ENCODE measurements at regions not wholly inside any gene's neighbourhood (a gene's known extent, or its start where the extent isn't known, plus 50 kb on each side); places are given as distances from the start of the nearest gene placed in this dataset.

DNA sequence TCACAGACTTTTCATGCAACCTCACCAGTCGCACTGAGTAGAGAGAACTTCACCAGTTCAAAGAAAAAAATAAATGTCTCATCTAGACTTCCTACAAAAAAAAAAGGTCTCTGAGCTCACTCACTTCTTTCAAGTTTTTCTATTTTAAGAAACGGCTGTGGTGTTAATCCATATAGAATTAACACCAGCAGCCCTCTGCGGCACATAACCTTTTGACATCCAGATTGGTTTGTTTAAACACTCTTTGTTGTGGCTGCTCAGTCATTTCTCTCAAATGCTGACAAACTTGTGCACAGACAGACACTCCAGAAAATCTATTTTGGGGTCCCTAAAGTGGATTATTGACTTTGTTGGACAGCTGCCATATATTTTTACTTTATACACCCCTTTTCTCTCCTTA is 874.9 kb downstream of the EFNB2 start:
- no peak for DNase-seq

DNA sequence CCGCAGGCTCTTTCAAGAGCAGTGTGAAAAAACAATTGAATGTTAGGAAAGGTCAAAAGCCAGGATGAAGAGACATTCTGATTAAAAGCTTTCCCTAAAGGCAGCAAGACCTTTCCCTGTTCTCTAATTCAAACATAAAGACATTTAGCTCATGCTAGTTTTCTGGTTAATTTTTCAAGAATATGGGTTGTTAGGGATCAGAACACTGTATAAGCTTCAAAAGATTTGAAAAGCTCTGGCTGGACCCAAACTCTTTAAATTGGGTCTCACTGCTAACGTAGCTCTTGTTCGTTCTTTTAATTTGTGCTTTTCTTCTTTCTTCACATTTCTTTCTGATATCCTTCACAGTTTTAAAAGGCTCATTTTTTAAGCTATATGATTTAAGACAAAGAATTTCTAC is 877.0 kb downstream of the EFNB2 start:
- no peak for DNase-seq

DNA sequence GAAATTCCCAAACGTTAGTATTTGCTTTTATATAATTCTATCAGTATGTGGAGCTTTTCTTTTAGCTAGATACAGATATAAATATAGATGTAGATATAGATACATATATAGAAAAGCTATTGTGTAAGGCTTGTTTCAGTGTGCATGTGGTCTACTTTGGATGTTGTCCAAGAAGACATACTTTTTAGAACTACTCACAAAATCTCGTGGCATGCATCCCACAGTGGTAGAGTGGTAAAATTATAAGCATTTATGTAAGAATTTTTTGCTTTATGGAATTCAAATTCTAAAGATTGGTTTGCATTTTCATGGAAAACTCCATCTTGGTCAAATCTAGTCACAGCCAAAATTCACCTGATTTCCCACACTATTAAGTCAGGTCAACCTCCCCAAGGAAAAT is 880.4 kb downstream of the EFNB2 start:
- DNase-seq, result peak; percentile 46

DNA sequence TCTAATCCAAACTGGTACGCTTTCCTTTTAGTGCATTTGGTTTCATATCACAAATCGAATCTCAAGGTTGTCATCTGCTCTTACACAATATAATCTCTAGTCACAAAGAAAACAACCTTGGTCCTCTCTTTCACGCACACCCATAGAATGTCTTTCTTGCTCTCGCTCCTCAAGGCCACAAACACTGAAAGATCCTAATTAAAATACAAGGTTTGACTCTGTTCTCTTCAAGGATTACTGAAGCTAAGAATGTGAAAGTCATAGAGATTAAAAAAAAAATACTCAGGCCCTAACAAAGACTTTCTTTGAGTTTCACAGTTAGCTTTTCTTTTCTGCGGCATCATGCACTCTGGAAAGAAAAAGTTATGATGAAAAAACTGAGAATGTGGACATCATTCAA is 891.5 kb downstream of the EFNB2 start:
- DNase-seq, result no peak

DNA sequence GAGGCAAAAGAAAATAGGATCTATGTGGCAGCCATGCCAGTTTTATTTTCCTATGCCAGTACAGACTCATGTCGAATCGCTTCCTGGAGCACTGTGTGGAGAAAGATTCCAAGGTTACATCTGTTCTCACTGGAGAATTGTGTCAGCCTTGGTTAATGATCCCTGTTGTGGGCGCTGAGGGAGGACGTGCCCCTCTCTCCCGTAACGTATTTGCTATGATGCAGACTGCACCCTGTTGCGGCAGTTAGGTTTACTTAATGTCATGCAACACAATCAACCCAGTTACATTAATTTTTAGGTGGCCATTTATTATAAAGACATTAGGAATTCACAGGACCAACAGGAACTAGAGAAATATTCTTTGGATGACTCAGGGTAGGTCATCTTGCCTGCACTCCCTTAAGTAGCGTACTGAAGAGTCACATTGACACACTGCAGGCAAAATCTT is 892.9 kb downstream of the EFNB2 start:
- DNase-seq, result peak; percentile 18

DNA sequence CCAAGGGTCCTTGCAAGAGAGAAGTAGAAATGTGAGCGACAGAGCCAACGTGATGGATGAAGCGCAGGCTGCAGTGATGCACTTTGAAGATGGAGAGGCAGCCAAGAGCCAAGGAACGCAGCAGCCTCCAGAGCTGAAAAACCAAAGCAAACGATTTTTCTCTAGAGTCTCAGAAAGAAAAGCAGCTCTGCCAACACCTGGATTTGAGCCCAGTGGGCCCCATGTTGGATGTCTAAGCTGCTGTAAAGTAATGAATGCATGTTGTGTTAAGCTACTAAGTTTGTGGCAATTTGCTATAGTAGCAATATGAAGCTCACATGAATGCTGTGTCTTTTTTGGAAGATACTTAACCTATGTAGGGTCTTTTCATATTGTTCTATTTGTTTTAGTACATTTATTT is 894.3 kb downstream of the EFNB2 start:
- no peak for DNase-seq

DNA sequence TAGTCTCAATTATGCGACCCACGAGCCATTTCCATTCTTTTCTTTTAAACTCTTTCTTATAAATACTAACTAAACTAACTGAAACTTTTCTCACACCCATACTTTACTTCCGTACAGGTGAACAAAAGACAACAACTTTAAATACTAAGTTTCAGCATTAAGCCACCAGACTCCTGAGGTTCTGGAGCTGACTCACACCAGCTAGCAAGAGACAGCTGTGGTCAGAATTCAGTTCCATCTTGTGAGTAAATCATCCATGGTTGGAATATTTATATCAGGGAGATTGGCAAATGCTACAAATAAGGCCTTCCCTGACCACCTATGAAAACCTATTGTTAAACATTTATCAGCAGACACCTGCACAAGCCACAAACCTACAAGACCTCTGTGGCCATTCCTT is 897.0 kb downstream of the EFNB2 start:
- DNase-seq, result peak; percentile 22

DNA sequence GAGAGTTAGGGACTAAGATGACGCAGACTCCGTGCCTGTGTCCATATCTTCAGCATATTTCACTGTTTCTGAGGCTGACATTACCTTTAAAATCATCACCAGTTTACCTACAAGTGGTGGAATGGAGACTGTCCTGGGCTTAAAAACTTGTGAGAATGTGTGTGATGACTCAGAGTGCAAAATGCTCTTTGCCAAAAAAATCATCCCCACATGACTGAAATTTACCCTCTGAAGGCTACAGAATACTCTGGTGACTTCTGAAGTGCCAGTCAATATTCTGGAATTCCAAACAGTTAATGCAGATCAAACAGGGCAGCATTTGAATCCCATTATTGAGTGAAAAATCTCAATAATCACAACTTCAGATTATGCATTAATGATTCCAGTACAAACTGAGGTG is 901.4 kb downstream of the EFNB2 start:
- no peak for DNase-seq

DNA sequence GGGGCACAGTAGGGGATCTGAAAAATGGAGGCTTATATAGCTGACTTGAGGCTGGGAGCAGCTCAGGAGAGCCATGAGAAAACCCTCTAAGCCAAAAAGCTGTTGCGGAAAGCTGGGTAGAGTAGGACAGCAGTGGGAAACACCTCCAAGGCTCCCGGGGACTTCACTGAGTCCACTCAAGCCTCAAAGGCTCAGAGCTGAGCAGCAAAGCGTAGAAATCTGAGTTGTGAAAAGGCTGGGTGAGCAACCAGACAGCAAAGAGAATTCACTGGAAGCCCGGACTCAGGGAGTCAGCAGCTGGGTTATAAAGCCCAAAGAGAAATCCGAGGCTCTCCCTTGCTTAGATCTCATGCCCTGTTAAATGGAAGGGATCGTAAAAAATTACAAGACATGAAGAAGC is 905.0 kb downstream of the EFNB2 start:
- DNase-seq, result no peak

DNA sequence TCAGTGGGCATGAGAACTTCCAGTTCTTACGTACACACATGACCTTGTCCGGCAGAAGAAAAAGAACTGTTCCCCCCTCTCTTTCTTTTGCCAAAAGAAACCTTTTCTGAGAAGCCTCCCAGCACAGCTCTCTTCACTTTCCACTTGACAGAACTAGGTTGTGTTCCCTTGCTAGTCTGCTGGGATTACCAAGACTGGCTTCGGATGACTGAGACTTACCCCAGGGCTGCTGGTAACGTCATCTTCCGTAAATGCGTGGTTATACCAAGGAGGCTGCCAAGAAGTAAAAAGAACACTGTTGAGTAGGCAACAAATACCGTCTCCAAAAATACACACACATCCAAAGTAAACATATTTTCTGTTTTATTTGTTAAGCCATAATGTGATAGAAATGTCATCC is 908.2 kb downstream of the EFNB2 start:
- no peak for DNase-seq

DNA sequence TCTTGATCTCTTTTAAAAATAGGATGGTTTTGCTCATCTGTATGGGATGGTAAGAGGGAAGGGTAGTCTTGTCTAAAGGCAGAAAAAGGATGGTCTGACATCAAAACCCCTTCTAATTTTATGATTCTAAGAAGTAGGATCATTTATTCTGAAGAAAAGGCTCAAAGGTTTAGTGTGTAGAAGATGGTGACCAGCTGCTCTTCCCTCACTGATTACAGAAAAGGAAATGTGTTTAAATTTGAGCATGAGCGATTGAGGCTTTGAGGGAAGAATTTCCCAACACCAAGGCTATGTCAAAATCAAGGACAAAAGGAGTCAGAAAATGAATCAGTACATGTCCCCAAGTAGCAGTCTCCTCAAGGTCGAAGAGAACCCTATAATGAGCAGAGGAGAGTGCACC is 909.8 kb downstream of the EFNB2 start:
- DNase-seq, result no peak

DNA sequence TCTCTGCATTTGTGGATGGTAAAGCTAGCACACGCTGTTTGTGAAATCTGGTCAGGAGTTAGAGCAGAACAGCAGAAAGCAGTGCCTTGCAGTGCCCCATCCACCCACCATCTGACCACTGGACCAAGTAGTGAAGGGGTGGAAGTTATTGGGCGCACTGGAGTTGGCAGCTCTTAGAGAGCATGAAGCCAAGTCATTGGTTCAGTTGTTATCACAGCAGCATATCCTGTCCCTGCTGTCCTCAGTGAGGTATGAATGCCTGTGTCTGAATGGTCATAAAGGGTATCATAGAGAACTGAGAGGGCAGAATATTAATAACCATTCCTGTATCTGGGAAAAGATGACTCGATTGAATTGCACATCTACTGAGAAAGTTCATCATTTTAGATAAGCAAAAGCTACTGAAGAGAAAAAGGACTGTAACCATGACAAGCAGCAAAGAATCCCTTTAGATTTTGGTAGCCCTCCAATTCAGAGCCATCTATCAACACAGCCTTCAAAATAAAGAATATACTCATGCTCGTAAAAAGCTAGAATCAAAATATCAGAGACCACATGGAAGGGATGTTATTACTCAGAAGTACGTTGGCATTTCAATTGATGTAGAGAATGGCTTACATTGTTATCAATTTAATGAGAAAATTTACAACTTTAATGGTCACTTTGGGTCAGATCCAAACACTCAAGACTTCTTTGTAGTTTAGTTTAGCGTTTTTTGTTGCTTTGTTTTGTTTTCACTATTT is 919.0 kb downstream of the EFNB2 start:
- DNase-seq, result peak; percentile 51

DNA sequence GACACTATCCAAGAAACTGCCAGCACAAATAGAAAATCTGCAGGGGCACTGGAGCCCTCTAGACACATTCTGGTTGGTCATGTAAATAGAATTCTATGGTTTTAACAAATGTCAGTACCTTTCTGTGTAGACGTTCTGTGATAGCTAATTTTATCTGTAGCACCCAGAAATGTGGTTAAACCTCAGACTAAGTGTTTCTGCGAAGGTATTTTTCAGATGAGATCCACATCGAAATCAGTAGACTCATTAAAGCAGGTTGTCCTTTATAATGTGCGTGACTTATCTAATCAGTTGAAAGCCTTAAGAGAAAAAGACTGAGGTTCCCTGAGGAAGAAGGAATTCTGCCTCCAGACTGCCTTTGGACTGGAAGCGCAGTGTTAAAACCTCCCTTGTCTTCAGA is 922.9 kb downstream of the EFNB2 start:
- DNase-seq, result no peak

DNA sequence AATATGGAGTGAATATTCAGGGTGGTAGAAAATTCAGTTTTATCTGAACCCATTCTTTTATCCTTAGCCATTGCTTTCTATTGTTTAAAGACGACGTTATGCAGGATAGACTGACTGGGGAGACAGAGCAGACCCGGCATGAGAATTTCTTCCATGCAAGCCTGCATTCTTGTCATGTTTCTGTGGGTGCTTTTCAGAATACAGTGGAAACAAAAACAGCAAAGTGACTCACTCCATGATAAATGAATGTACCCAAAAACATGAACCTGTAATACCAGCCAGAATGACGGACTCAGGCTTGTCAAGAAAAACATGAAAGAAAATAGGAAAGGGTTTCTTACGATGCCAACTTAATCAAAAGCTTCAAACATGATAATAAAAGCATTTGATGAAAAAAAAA is 924.0 kb downstream of the EFNB2 start:
- peak; percentile 81 for DNase-seq

DNA sequence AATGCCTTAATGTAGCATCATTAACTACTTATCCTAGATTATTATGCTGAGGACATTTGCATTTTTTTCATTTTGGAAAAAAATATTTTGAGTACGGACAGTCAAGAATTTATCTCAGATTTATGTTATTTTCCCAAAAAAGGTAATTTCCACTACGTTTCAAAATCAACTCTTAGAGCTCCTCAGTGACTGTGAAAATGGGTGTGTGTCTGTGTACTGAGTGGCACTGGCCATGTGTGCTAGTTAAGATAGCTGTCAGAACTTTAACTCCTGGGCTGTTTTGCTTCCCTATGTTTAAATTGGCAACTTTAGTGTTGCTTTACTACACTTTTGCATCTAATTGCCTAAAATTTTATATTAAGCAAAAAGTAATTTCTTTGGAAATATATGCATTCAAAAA is 927.4 kb downstream of the EFNB2 start:
- no peak for DNase-seq

DNA sequence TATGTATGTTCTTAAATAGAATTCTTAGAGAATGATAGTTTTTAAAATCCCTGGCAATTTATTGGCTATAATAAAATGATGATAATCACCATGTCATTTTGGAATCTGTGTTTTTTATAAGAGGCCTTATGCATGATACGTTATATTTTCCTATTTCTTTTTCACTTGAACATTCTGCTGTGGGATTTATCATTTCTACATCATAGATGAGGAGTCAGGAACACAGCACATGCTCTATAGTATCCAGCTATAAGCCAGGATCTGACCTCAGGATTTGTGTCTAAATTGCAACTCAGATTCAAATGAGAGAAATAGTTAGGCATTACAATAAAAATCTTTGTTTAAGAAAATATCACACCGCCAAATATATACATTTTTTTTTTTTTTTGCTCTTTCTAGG is 928.0 kb downstream of the EFNB2 start:
- DNase-seq, result no peak

DNA sequence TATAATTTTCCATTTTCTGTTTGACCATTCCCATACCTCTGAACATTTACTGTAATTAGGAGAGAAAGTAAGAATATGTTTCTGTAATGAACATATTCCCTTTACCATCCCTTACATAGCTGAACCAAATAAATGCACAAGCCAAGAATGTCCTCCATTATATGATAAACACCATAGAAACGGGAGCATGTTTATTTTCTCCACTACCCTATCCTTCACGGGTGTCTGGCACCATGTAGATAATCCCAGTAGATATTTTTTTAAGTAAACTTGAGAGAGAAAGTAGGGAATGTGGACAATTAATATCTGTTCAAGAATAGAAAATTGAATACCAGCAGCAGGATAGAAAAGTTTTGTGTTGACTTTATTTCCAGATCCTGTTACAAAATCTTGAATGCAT is 928.4 kb downstream of the EFNB2 start:
- no peak for DNase-seq

DNA sequence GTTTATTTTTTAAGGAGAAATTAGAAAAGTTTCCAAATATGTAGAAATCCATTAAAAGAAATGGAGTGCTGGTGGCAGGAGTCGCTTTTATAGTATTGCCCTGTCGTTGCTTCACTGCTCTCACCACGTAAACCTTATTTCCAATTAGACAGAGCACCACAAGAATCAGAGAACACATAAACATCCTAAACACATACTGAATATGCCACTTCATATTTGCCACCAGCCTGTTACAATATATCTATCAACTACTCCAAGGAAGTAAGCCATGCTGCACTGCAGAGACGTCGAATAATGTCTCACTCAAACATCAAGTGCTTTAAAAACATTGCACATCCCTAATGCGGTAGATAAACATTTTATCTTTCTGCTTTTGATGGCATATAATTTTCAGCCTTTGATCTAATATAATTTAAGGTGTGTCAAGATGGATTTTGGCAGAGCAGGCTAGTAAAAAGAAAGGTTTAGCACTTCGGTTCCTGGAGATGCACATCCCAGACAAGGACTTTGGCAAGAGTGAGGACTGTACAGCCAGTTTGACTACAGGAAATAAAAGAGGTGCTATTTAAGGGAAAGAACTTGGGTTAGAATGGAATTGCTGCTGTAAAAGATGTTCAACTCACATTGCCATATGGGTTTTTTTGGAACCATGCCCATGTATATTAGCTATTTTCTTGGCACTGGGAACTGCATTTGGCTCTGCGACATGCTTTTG is 932.3 kb downstream of the EFNB2 start:
- DNase-seq, result no peak

DNA sequence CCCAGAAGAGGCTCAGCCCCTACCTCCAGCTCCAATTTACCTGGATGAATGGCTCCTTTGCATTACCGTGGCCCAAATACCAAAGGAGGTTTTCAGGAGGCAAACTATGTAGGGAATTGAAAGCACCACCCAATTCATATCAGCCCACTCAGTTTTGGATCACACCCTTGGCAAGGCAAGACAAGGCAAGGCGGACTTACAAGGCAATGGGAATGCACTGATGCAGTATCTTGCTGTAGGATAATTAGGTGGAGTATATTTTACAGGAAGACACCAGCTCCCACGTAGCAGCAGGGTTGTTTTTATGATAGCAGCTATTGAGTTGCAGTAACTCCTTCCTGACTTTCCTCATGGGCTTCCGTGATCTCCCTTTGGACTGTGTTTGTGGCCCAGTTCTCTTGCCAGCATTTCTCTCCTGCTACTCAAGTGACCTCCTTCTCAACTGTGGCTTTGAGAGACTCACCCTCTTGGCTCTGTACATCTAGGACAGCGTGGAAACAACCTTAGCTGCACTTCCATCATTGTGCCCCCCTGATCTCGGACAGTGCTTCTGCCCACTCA is 935.9 kb downstream of the EFNB2 start:
- DNase-seq, result peak; percentile 80

DNA sequence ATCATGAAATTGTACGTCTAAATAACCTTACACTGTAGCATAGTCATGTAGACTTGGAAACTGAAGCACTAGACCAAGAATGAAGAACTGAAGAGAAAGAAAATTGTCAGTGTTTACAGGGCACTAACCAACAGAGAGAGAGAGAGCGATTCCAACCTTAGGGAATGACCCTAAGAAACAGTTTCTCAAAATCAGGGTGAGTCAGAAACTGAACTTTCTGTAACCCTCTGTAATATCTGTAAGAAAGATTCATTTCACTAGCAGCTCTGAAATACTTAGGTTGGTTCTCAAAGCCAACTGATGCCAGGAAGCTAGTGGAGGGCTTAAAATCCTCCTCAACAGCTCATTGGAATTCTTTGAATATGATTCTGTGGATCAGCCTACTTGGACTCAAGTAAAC is 936.9 kb downstream of the EFNB2 start:
- peak; percentile 83 for DNase-seq

DNA sequence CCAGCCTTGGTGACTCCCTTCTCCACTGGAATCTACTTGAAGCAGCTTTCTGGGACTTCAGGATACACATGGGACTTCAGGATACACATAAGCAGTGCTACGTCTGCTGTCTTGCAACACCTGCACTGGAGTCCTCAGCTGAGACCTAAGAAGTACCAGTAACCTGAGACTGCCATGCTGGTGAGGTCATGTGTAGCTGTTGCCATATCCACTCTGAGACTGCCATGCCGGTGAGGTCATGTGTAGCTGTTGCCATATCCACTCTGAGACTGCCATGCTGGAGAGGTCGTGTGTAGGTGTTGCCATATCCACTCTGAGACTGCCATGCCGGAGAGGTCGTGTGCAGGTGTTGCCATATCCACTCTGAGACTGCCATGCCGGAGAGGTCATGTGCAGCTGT is 937.9 kb downstream of the EFNB2 start:
- DNase-seq, result no peak

DNA sequence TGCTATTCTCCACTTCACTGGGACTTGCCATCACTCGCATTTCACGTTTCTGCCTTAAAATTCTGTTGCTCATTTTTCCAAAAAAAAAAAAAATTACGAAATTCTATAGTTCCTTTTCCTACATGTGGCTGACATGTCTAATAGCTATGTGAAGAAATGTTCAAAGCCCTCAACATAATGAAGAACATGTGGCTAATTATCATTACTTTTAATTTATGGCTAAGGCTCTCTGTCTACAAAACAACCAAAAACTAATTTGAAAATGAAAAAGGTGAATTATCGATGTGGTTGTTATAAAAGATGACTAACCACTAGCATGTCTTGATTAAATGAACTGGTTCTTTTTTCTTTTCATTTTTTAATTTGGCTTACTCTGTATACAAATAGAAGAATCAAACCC is 940.0 kb downstream of the EFNB2 start:
- DNase-seq, result no peak

DNA sequence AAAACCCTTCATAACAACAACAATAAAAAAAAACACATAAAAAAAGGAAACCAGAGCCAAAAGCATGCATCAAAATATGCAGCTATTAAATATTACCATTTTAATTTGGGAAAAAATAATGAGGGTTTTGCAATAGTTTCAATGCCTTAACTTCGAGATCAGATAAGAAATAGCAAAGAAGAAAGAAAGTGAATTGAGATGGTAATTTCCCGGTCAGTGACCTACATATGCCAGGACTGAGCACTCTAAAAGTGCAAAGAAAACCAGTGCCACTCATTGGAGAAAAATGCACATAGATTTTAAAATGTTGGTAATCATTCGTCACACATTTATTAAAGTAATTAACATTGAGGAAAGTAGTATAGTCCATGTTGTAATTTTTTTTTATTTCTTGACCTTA is 944.2 kb downstream of the EFNB2 start:
- DNase-seq, result no peak

DNA sequence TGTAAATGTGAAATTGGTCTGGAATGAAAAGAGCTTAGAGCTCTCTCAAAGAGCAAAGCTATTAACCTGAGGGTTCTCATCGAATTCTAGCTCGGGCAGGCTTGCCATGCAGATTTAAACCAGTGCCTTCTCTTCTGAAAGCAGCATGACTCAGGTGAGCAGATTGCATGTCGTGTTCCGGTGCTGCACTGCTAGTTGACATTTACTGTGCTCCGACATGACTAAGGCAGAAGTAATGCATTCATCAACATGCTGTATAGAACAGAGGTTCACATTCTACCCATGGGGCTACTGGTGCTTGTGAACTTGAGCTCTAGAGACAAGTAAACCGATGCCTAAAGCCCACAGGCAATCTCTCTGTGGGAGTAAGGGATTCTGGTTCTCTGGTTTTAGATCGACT is 947.7 kb downstream of the EFNB2 start:
- DNase-seq, result peak; percentile 58
